OCI-LY7 (cell line): ENCODE measurements at regions not wholly inside any gene's neighbourhood (a gene's known extent, or its start where the extent isn't known, plus 50 kb on each side); places are given as distances from the start of the nearest gene placed in this dataset.

Experiments used
- BruUV-seq: library from RNA; stranded (reverse); fragments of 400-500 nt; replicated peaks from 2 replicates; lab custom pipeline; 2021; lab: Mats Ljungman, UMichigan
- CTCF ChIA-PET: fragments of 300-600 bp; sonication (Branson Sonifier 250); formaldehyde crosslinking; loops from one replicate; lab custom pipeline; 2022; ENCODE audit warnings: antibody characterized with exemption; ENCODE audit not compliant: unreplicated experiment; lab: Charles Lee
- POLR2A ChIA-PET: fragments of 300-600 bp; sonication (Branson Sonifier 250); formaldehyde crosslinking; loops from one replicate; lab custom pipeline; 2022; ENCODE audit warnings: antibody characterized with exemption; lab: Charles Lee
- DNase-seq: peaks from one replicate; pipeline ENCODE4 v3.0.0-alpha.2; 2015; ENCODE audit warnings: low spot score
- H2AFZ ChIP-seq: fragments of 200-600 bp; sonication (generic), shearing (Covaris generic); 2 replicates; pipeline ENCODE4 v1.6.1; 2014; ENCODE audit warnings: mild to moderate bottlenecking, antibody characterized with exemption, low read length, moderate library complexity
- H3K27ac ChIP-seq: fragments of 200-600 bp; sonication (generic); 2 replicates; pipeline ENCODE4 v1.5.1; 2014; ENCODE audit warnings: mixed run types, low read depth, mild to moderate bottlenecking, moderate library complexity, low read length, inconsistent platforms; ENCODE audit not compliant: poor library complexity, severe bottlenecking
- H3K36me3 ChIP-seq: fragments of 200-600 bp; sonication (generic); 2 replicates; pipeline ENCODE4 v1.6.1; 2014; ENCODE audit warnings: mild to moderate bottlenecking, antibody characterized with exemption, low read length, moderate library complexity, mixed read lengths; ENCODE audit not compliant: insufficient read depth
- H3K4me1 ChIP-seq: fragments of 200-600 bp; sonication (generic); 2 replicates; pipeline ENCODE4 v1.5.1; 2014; ENCODE audit warnings: mild to moderate bottlenecking, low read length; ENCODE audit not compliant: insufficient read depth, poor library complexity, severe bottlenecking
- H3K4me2 ChIP-seq: fragments of 200-600 bp; sonication (generic); 2 replicates; pipeline ENCODE4 v1.6.1; 2014; ENCODE audit warnings: mild to moderate bottlenecking, low read length
- H3K4me3 ChIP-seq: fragments of 200-600 bp; sonication (generic); 2 replicates; pipeline ENCODE4 v1.5.1; 2014; ENCODE audit warnings: mild to moderate bottlenecking, low read depth, low read length; ENCODE audit not compliant: poor library complexity, severe bottlenecking
- H3K79me2 ChIP-seq: fragments of 200-600 bp; sonication (generic); 2 replicates; pipeline ENCODE4 v1.6.1; 2016; ENCODE audit warnings: low read depth, mild to moderate bottlenecking, low read length, moderate library complexity, mixed read lengths; ENCODE audit not compliant: insufficient read depth
- H3K9me2 ChIP-seq: fragments of 200-600 bp; sonication (generic); 2 replicates; pipeline ENCODE4 v1.6.1; 2016; ENCODE audit warnings: mild to moderate bottlenecking, low read length, mixed read lengths; ENCODE audit not compliant: insufficient read depth
- H3K9me3 ChIP-seq: fragments of 200-600 bp; sonication (generic); 2 replicates; pipeline ENCODE4 v1.6.1; 2014; ENCODE audit warnings: mild to moderate bottlenecking, mixed run types, low read length, mixed read lengths
- H4K20me1 ChIP-seq: fragments of 200-600 bp; sonication (generic); 2 replicates; pipeline ENCODE4 v1.6.1; 2014; ENCODE audit warnings: mild to moderate bottlenecking, antibody characterized with exemption, low read length, moderate library complexity, mixed read lengths; ENCODE audit not compliant: insufficient read depth
- CTCF ChIP-seq: fragments of 200-600 bp; sonication (generic); conservative IDR thresholded peaks from 2 replicates; pipeline ENCODE4 v1.5.1; 2014; ENCODE audit warnings: mild to moderate bottlenecking, antibody characterized with exemption, low read length, moderate library complexity, mixed read lengths
- EZH2phosphoT487 ChIP-seq: fragments of 200-600 bp; sonication (generic); IDR thresholded peaks from 2 replicates; pipeline ENCODE4 v1.6.1; 2018; ENCODE audit warnings: low read depth, borderline replicate concordance, mild to moderate bottlenecking, mixed run types, antibody characterized with exemption, low read length, moderate library complexity, mixed read lengths
- intact Hi-C: fragments of 100-400 bp; cut with micrococcal nuclease; formaldehyde crosslinking; loops from one replicate; pipeline ENCODE4 v1.10.0; 2022; ENCODE audit not compliant: unreplicated experiment

DNA sequence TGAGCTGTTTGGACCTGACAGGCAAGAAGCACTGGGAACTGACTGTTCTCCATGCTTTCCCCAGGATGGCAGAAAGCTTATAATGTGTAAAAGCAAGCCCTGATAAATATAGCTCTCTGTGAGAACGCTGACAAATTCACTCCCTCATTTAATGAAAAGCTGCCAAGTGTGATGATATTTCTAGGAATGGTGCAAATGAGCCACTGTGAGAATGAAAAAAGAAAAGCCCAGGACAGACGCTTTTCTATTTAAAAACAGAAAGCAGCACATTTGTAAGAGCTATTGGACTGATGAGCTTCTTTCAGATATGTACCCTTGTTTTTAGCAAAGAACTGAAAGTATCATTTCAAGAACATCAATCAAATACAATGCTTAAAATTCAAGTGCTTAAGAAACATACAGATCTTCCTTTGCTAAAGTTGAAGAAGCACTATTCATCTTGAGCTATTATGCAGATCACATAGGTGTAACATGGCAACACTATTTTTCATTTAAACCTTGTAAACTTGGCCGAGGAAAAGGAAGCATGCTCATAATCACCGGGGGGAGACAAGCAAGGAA, 842.6 kb upstream of the ACO1 start:
- Histone ChIP-seq H3K4me2 (no peak overlapping the region), H3K4me1 (no peaks in the 10 kb centered on the region), H3K9me3 (no peaks in the 10 kb centered on the region), H3K4me3 (no peak overlapping the region), H4K20me1 (no peaks in the 10 kb centered on the region), H3K9me2 (no peaks in the 10 kb centered on the region), H3K36me3 (no peaks in the 10 kb centered on the region), H3K79me2 (no peaks in the 10 kb centered on the region), H2AFZ (no peak overlapping the region), H3K27ac (no peak overlapping the region)
- intact Hi-C loops: no loop called here
- no TSS peak for BruUV-seq
- TF ChIP-seq CTCF (no peak), EZH2phosphoT487 (no peak)
- ChIA-PET CTCF (no interaction called here), POLR2A (interaction anchor here (0.6 to 1.8 kb wide), 4 partner anchors 9 to 877 kb away, joined by 3 to 7 read pairs (median 4); no protein-coding TSS in a partner anchor)
- DNase-seq: no peak

GRCh38 chr9:31542384-31543055, 841.9 kb upstream of the ACO1 start:
- Histone ChIP-seq H3K4me3 (no peak overlapping the region), H3K79me2 (no peaks in the 10 kb centered on the region), H2AFZ (no peak overlapping the region), H3K4me1 (no peaks in the 10 kb centered on the region), H4K20me1 (no peaks in the 10 kb centered on the region), H3K9me2 (no peaks in the 10 kb centered on the region), H3K4me2 (no peak overlapping the region), H3K27ac (no peak overlapping the region), H3K36me3 (no peaks in the 10 kb centered on the region), H3K9me3 (no peaks in the 10 kb centered on the region)
- CTCF ChIA-PET: no interaction called here
- intact Hi-C loops: no loop called here
- TF ChIP-seq EZH2phosphoT487: no peak
- TF ChIP-seq CTCF: peak; percentile 43
- DNase-seq: peak; percentile 2
- BruUV-seq: no TSS peak
- POLR2A ChIA-PET: interaction anchor here (0.7 to 1.8 kb wide), 3 partner anchors 10 to 81 kb away, joined by 3 to 7 read pairs (median 3); no protein-coding TSS in a partner anchor

- no peak overlapping the region for H3K27ac ChIP-seq
- no peaks in the 10 kb centered on the region for H3K79me2 ChIP-seq
- no peaks in the 10 kb centered on the region for H3K9me3 ChIP-seq
- ChIA-PET CTCF (no interaction called here), POLR2A (no interaction called here)
- H2AFZ ChIP-seq: no peak overlapping the region
- no peaks in the 10 kb centered on the region for H3K4me1 ChIP-seq
- H4K20me1 ChIP-seq: no peaks in the 10 kb centered on the region
- intact Hi-C loops: no loop called here
- no peak overlapping the region for H3K4me2 ChIP-seq
- H3K36me3 ChIP-seq: no peaks in the 10 kb centered on the region
- no peak overlapping the region for H3K4me3 ChIP-seq
- DNase-seq: no peak
- H3K9me2 ChIP-seq: no peaks in the 10 kb centered on the region
- TF ChIP-seq CTCF: no peak
- TF ChIP-seq EZH2phosphoT487: no peak
- no TSS peak for BruUV-seq
Measured at GRCh38 chr9:31554941-31555340, 829.5 kb upstream of the ACO1 start.
